Hematopoietic multipotent progenitor cell treated with erythropoietin and hydrocortisone succinate and interleukin-3 and kit ligand, for 17 days (in vitro differentiated cells): ENCODE measurements at regions not wholly inside any gene's neighbourhood (a gene's known extent, or its start where the extent isn't known, plus 50 kb on each side); places are given as distances from the start of the nearest gene placed in this dataset.
"Not testable (repeated sequence)": the region's sequence is repeated elsewhere in the genome, so short reads cannot be mapped to it uniquely, and the experiment has no call there.

Experiments used
- DNase-seq: peaks from one replicate; pipeline ENCODE4 v3.0.0-alpha.2; 2015; ENCODE audit warnings: low spot score

DNA sequence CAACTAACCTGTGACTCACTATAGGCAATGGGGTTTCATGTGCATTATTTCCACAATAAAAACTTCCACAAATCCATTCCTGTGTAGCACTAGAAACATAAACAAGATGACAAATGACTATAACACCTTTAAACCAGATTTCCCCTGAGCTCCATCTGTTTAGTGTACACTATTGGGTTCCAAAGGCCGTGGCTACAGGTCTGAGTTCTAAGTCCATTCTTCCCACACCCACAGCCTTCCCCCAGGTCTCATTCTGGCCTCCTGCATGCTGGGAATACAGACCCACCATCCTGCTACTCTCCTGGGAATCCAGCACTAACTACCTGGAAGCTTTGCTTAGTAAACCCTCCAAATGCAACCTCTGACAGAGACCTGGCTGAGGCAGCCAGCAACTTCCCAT, 460.2 kb downstream of the RPIA start:
- not testable (repeated sequence) for DNase-seq

- not testable (repeated sequence) for DNase-seq
These were observed 461.0 kb downstream of the RPIA start for GRCh38 chr2:89152501-89152900.

- not testable (repeated sequence) for DNase-seq
These were observed 461.7 kb downstream of the RPIA start for GRCh38 chr2:89153210-89153609.

DNA sequence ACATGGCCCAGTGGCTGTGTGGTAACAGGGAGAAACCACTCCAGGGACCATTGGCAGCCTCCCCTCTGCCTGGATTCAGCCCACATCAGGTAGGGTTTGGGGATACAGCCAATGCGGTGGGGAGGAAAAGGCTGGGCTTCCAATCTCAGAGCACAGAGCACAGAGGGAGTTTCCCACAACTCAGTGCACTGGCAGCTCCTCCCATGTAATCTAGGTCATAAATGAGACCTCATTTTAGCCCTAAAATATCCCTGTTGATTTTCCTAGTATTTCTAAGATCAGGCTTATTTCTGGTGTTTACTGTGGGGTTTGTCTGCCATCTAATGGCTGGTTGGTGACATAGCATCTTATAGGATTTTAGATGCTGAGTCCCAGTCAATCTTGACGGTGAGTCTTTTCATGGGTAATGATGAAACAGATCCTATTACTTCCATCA, 462.8 kb downstream of the RPIA start:
- DNase-seq, result not testable (repeated sequence)

DNA sequence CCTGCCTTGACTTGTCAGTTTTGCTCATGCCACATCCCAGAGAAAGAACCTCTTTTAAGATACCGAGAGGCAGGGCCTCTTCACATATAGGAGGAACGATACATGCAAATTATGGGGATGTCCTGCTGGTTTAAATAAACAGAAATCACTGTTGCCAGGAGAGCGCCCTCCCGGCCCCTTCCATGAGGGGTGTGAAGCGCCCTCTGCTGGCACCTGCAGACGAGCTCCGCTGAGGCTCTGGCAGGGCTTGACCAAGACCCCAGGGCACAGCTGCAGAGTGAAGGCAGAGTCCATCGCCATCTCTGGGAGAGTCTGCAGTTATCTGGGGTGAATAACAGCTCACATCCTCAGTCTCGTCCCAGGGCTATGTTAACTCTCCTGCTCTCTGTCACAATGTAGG, 468.8 kb downstream of the RPIA start:
- DNase-seq, result not testable (repeated sequence)

DNA sequence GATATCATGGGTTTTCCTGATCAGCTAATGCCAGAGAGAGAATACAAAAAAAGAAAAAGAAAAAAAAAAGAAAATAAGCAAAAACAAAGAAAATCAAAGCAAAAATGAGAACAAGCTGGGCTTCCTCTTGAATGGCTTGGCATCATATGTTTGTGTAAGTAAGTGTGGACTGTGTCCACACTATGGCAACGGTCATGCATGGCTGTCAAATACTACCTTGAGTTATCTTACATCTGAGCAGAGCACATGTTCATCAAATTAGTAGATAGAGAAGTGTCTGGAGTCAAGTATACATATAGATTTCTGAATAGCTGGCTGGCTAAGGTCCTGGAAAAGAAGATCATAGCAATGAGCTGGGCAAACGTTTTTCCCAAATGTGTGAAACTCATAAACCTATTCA, 470.2 kb downstream of the RPIA start:
- DNase-seq, result not testable (repeated sequence)

DNA sequence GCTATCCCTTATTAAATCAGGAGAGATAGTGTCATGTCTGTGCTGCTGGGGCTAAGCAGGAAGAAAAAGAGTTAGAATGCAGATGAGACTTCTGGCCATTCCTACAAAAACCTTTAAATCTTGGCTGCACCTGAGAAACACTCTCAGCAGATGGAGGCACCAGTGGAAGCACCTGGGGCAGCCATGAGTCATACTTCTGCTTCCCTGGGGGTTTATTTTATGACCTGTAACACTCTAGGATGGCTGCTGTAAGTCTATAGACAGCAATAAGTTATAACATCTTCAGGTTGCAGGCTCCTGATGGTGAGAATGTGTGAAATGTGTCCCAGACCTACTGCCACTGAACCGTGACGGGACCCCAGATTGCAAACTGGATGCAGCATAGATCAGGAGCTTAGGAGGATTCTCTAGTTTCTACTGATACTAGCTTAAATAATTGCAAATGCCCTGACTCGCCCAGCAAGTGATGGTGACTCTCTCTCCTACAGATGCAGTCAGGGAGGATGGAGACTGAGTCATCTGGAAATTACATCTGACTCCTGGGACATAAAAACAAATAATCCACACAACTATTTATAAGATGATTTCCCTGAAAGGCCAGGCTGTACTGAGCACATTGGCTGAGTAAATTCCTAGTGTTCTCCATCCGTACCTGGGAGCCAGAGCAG, 479.2 kb downstream of the RPIA start:
- DNase-seq, result not testable (repeated sequence)

- DNase-seq, result not testable (repeated sequence)
These were observed 479.7 kb downstream of the RPIA start for GRCh38 chr2:89171174-89171519.

GRCh38 chr2:89177004-89177403, 485.5 kb downstream of the RPIA start:
- DNase-seq, result not testable (repeated sequence)

- not testable (repeated sequence) for DNase-seq
These were observed 490.7 kb downstream of the RPIA start for GRCh38 chr2:89182221-89182620.

DNA sequence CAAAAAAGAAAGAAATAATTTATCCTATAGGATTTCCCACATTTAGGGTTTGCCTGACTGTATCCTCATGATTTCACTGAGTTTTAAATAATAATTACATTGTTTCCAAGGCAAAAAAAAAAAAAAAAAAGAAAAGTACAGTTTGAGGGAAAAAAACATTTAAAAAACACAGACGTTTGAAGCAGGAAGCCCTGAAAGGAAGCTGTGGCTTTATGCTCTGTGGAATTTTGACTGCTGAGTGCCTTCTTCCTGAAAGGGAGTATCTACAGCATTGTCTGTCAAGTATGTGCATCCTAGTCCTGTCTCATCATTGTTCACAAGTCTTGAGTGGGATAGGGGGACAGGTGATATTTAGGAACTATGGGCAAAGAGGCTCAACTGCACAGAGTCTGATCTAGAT, 493.3 kb downstream of the RPIA start:
- DNase-seq, result not testable (repeated sequence)

- DNase-seq, result not testable (repeated sequence)
These were observed 504.3 kb downstream of the RPIA start for GRCh38 chr2:89195636-89196251.

DNA sequence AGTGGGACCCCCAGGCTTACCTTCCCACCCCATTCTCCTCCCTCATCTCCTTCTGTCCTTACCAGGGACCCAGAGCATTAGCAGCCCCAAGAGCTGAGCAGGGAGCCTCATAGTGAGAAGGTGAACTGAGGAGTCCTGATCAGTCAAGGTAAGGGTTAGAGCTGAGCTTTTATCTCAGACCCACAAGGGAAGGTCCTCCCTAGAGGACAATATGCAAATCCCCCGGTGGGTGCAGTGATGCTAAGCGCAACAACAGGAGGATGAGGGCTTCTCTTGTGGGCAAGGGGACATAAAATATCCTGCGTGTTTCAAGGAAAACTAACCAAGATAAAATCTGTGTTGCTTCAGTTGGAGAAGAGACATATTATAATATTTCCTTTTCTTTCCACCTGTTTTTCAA, 505.2 kb downstream of the RPIA start:
- not testable (repeated sequence) for DNase-seq

DNA sequence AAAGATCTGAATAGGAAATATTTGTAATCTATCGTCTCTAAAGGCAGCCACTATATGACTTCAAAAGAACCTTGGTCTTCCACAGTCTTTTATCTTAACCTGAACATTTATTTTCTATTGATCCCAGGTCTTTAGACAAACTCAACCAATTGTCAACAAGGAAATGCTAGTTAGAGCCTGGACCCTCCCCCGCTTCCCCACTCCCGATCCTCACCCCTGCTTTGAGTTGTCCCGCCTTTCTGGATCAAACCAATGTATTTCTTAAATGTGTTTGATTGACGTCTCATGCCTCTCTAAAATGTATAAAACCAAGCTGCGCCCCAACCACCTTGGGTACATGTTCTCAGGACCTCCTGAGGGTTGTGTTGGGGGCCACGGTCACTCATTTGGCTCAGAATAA, 506.6 kb downstream of the RPIA start:
- DNase-seq, result not testable (repeated sequence)

- not testable (repeated sequence) for DNase-seq
These were observed 508.2 kb downstream of the RPIA start for GRCh38 chr2:89199453-89200246.

- not testable (repeated sequence) for DNase-seq
These were observed 508.7 kb downstream of the RPIA start for GRCh38 chr2:89200247-89200527.

DNA sequence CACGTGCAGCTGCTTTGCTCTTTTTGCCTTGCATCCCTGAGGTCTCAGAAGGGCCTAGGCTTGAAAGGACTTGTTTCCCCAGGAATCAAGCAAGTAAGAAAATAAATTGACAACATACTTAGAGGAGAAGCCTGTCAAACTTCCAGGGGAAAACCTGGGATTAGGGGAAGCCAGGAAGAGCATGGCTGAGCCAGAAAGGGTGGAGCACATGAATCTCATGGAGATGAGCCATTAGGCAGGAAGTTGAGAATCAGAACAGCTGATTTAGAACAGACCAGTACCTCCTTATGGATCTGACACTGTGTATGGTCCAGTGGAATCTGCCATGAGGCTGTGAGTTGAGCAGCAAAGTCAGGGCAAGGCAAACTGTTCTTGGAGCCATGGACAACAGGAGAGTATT, 511.0 kb downstream of the RPIA start:
- DNase-seq, result not testable (repeated sequence)

DNA sequence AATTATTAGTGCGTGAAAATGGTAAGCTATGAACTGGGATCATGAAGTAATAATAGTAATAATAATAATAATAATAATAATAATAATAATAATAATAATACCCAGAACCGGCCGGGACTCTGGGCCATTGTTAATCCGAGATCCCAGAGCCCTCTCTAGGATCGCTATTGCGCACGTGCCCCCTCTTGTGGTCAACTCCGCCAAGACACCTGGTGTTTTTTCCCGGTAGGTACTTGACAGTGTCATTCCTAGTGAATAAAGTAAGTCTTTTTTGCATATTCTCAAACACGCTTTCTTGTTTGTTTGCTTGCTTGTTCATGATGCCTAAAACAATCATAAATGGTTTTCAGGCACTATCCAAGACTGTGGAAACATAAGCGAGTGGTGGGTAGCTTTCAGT, 513.7 kb downstream of the RPIA start:
- not testable (repeated sequence) for DNase-seq

GRCh38 chr2:89208144-89208932, 516.9 kb downstream of the RPIA start:
- DNase-seq, result not testable (repeated sequence)

DNA sequence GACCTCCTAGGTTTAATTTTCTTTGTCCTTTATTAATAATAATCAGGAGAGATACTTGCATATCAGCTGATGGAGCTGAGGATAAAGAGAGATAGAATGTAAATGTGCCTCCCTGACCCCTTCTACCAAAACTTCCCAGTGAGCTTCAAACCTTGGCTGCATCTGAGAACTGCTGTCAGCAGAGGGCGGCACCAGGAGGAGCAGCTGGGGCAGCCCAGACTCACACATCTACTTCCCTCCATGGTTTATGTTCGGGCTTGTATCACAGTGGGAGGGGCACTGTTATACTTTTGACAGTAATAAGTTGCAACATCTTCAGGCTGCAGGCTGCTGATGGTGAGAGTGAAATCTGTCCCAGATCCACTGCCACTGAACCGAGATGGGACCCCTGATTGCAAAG, 521.7 kb downstream of the RPIA start:
- DNase-seq, result not testable (repeated sequence)

DNA sequence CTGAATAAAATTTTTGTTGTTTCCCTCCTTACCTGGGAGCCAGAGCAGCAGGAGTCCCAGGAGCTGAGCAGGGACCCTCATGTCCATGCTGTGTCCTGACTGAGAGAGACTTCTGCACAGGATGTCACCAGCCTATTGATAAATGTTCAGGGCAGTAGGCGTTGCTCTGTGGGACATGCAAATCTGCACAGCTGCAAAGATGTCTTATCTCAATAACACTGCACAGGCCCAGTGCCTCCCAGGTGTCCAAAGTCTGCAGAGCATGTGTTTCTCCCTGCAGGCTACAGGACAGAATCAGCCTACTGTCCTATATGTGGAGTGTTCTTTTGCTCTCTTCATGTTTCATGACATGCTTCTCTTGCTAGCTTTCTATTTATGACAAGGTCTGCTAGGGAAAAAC, 522.3 kb downstream of the RPIA start:
- DNase-seq, result not testable (repeated sequence)

GRCh38 chr2:89221474-89221873, 530.0 kb downstream of the RPIA start:
- not testable (repeated sequence) for DNase-seq
